SK-MEL-5 (cell line): ENCODE measurements at regions not wholly inside any gene's neighbourhood (a gene's known extent, or its start where the extent isn't known, plus 50 kb on each side); places are given as distances from the start of the nearest gene placed in this dataset.
"Not testable (repeated sequence)": the region's sequence is repeated elsewhere in the genome, so short reads cannot be mapped to it uniquely, and the experiment has no call there.

Source experiments
- DNase-seq: peaks from one replicate; pipeline ENCODE4 v3.0.0-alpha.2; 2016; ENCODE audit warnings: low read depth, low spot score
- in situ Hi-C: cut with HindIII; loops from 2 replicates; pipeline ENCODE4 v1.10.0; 2016; ENCODE audit warnings: low sequenced_read_pairs, high pct_unique_total_duplicates, low pct_unique_long_range_greater_than_20kb

DNA sequence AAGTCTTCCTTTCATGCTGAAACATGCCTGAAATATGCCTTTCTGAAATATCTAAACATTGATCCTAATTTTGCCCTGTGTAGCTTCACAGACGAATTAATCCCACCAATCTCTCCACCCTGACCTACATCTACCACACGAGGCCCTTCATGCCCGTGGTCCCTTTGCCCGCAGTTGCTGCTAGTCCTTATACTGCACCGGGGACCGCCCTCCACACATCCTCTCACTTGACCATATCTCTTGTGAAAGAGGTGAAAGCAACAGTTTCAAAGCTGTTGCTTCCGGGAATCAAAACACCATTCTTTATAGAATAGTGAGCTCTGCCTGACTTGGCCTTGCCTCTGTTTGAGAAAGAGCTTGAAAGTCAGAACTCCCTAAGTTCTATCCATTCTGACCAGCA lies 499.5 kb downstream of the NTRK3 start:
- DNase-seq = no peak
- in situ Hi-C loops = no loop called here

DNA sequence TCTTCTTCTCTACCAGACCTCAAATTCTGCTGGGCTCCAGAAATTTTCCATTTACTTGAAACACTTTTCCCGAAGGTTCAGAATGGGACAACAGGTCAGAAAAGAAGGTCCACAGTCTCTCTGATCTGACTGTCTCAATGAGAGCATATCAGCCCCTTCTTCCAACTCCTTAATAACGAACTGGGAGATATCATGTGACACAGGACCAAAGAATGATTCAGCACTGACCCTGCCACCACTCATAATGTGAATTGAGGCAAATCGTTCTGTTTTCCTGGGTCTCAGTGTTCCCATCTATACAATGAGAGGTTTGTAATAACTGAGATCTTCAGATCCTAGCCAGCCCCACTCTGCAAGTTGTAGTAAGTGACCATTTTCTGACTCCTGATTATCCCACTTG lies 500.5 kb downstream of the NTRK3 start:
- in situ Hi-C loops = no loop called here

DNA sequence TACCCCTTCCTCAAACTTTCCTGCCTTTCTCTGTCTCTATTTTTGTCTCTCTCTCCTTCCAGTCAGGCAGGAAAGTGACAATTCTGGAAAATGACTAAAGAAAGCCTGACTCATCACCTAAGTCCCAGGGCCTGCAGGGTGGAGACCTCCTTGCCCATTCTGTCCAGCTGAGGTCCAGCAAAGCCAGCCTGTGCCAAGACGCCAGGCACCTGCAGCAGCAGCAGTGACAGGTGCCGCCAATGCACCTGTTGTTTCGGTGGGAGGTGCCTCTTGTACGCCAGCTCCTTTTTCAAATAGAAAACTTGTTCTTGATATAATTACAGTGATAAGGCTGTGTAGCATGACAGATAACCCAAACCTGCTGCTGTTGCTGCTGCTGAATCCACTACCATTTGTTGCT lies 501.3 kb downstream of the NTRK3 start:
- DNase-seq = no peak
- in situ Hi-C loops = no loop called here

More for the DNA sequence above, 500.5 kb downstream of the NTRK3 start:
- DNase-seq = no peak

DNA sequence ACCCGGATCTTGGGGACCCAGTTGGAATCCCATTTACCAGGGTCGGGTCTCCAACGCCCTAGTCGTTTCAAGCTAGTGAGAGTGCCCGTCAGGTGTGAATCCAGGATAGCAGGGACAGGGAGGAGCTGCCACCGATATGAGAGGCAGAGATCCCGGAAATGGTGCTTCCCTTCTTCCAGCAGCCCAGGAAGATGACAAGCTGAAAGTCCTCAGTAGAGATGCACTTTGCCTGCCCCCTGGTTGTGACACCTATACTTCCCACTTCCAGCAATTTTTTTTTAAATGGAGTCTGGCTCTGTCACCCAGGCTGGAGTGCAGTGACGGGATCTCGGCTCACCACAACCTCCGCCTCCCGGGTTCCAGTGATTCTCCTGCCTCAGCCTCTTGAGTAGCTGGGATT lies 503.0 kb downstream of the NTRK3 start:
- no peak for DNase-seq
- in situ Hi-C loops = no loop called here

DNA sequence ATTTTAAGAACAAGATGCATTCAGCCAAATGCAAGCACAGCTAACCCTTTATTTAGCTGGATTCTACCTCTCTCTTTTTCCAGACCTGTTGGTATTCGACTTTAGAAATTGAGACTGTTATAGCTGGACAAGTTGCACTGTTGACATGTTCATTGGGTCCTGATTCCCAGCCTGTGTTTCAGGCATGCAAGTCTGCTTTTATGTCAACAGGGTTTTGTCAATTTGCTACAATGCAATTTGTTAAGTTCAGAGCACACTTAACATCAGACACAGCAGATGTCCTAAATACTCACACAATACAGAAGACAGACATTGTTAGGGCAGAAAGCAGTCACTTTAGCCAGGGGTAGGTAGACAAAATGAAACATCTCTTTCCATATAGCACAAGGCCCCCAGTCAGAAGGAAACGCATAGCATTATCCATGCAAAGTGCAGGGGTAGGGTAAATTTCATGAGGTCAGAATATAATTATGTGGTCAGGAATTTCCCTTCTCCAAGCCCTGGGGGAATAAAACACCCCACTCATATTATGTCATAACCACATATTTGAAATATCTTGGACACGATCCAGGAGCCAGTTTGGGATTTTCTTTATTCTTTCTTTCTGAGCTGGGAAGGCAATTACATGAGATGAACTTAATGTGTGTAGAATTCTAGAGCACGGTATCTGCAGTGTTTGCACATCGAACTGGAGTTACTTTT lies 504.1 kb downstream of the NTRK3 start:
- in situ Hi-C loops = no loop called here

DNA sequence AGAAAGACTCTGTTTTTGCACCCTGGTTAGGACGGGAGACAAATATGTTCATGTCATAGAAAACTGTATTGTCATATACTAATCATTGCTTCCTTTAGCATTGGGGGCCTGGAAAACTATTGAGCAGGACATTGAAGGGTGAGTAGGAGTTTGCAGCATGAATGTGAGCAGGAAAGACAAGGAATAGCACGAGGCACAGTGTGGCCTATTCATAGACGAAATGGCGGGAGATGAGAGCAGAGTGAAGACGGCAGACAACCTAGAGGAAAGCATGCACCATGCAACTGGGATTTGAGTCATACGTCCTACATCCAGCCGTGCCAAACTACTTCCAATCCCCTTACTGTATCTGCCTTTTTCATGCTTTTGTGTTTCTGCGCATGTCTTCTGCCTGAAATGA lies 508.1 kb downstream of the NTRK3 start:
- in situ Hi-C loops = no loop called here
- no peak for DNase-seq

More for the DNA sequence above, 504.1 kb downstream of the NTRK3 start:
- DNase-seq = peak; percentile 63

GRCh38 chr15:87747087-87747486 lies 509.5 kb downstream of the NTRK3 start:
- DNase-seq = no peak
- in situ Hi-C loops = no loop called here

GRCh38 chr15:87746333-87746732 lies 510.2 kb downstream of the NTRK3 start:
- DNase-seq = no peak
- in situ Hi-C loops = no loop called here

- in situ Hi-C loops = no loop called here
- no peak for DNase-seq
Observed at GRCh38 chr15:87744815-87745214, 511.7 kb downstream of the NTRK3 start.

GRCh38 chr15:87743562-87743961 lies 513.0 kb downstream of the NTRK3 start:
- in situ Hi-C loops = no loop called here
- DNase-seq = no peak

DNA sequence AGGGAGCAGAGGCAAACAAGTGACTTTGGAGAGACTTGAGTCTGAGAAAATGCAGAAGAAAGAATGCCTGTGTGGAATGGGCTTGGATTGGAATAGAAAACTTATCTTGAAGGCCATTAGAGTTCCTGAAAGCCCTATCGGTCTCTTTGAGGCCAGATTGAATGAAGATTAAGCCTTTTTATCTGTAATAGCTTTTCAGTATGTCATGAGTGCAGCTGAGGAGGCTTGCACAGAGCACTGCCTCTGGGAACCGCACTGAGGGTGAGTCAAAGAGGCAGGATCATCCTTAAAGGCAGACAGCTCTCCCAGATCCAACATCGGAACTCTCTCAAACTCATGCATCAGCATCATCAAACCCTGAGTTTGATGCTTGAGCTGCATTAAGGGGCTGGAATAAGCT lies 515.2 kb downstream of the NTRK3 start:
- in situ Hi-C loops = no loop called here
- no peak for DNase-seq

- DNase-seq = no peak
- in situ Hi-C loops = no loop called here
Observed at GRCh38 chr15:87740655-87741344, 515.7 kb downstream of the NTRK3 start.

GRCh38 chr15:87739866-87740265 lies 516.7 kb downstream of the NTRK3 start:
- in situ Hi-C loops = no loop called here
- no peak for DNase-seq

DNA sequence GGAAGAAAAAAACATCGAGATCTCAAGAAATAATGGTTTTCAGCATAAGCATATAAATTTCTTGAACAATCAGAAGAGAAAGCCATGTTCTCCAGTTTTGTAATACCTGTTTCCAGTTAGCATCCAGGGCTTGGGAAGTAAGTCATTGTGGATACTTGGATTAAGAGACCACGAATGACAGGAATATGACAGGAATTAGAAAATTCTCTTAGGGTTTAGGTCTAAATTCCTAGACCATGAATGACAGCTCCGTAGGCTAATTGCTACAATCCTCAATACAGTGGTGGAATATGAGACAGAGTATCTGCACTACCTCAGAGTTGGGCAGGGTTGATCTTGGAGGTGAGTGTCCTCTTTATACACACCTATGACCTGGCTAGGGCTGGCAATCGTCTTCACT lies 517.5 kb downstream of the NTRK3 start:
- in situ Hi-C loops = no loop called here

GRCh38 chr15:87737460-87737859 lies 519.1 kb downstream of the NTRK3 start:
- in situ Hi-C loops, DNase-seq: not testable (repeated sequence)

More for the DNA sequence above, 517.5 kb downstream of the NTRK3 start:
- DNase-seq = no peak

DNA sequence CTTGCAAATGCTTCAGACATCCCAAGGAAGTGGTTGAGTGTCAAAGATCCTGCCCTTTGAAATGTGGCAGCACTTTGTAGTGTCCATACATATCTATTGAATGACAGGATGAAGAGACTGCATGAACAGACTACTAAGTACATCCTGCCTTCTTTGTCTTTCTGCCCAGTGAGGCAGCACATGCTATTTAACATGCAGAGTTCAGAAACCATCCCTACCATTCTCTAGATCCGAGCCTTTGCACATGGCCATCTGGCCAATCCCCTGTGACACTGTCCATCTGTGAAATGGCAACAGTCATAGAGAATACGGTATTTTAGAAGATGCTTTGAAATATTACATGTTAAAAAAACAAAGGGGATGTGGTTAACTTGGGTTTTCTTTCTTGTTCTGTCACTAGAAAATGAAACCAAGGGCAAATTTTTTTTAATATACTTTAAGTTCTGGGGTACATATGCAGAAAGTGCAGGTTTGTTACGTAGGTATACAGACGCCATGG lies 519.6 kb downstream of the NTRK3 start:
- in situ Hi-C loops = no loop called here
- DNase-seq = no peak

GRCh38 chr15:87736401-87736800 lies 520.1 kb downstream of the NTRK3 start:
- no peak for DNase-seq
- in situ Hi-C loops = no loop called here

DNA sequence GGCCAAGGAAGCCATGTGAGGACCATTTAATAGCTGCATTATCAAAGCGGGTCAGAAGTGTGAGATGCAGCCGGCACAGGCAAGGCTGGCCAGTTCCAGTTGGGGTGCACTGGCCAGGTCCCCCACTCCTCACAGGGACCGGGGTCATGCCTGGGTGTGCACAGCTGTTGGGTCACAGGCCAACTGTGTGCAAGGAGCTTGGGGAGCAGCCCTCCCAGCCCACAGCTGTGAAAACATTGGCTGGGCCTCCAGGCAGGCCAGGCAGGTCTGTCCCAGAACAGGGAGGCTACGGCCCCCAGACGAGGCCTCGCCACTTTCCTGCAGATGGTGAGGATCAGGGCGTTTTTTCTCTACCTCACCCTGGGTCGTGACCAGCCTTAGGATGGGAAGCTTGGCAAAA lies 521.0 kb downstream of the NTRK3 start:
- in situ Hi-C loops = no loop called here
- no peak for DNase-seq
